ENCODE measurements at regions not wholly inside any gene's neighbourhood (a gene's known extent, or its start where the extent isn't known, plus 50 kb on each side); places are given as distances from the start of the nearest gene placed in this dataset.

DNA sequence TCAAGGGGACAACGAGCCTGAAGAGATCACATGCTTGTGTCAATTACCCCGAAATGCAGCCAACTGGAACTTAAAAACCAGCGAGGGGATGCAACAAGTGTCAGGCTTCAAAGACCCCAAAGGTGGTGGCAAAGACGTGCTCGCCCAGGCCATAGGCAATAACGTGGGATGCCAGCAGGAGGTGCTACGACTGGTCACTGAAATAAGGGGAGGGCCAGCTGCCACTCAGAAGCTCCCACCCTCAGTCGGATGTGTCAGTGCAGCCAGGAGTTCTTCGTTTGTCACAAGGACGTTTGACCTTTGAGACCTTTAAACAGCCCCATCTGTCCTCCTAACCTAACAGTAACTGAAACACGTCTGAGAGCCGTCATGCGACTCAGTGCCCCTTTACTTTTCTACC lies 556.8 kb upstream of the PCDH10 start:
- TF ChIP-seq RAD21 (IDR thresholded peaks at IDR 0.05) (no peak), YY1 (IDR thresholded peaks at IDR 0.05) (no peak), TAF1 (conservative IDR thresholded peaks at IDR 0.05) (no peak), JUND (IDR thresholded peaks at IDR 0.05) (no peak), RXRA (IDR thresholded peaks at IDR 0.05) (no peak), GABPA (IDR thresholded peaks at IDR 0.05 in 1 of 2, conservative IDR thresholded peaks at IDR 0.05 in 1 of 2) (no peak), FOXA1 (IDR thresholded peaks at IDR 0.05) (no peak)
- TF ChIP-seq, protein P1, sequence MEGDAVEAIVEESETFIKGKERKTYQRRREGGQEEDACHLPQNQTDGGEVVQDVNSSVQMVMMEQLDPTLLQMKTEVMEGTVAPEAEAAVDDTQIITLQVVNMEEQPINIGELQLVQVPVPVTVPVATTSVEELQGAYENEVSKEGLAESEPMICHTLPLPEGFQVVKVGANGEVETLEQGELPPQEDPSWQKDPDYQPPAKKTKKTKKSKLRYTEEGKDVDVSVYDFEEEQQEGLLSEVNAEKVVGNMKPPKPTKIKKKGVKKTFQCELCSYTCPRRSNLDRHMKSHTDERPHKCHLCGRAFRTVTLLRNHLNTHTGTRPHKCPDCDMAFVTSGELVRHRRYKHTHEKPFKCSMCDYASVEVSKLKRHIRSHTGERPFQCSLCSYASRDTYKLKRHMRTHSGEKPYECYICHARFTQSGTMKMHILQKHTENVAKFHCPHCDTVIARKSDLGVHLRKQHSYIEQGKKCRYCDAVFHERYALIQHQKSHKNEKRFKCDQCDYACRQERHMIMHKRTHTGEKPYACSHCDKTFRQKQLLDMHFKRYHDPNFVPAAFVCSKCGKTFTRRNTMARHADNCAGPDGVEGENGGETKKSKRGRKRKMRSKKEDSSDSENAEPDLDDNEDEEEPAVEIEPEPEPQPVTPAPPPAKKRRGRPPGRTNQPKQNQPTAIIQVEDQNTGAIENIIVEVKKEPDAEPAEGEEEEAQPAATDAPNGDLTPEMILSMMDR (IDR thresholded peaks at IDR 0.05; ENCODE audit: low read depth, low read length, missing input control), result no peak
- TF ChIP-seq, protein P2, sequence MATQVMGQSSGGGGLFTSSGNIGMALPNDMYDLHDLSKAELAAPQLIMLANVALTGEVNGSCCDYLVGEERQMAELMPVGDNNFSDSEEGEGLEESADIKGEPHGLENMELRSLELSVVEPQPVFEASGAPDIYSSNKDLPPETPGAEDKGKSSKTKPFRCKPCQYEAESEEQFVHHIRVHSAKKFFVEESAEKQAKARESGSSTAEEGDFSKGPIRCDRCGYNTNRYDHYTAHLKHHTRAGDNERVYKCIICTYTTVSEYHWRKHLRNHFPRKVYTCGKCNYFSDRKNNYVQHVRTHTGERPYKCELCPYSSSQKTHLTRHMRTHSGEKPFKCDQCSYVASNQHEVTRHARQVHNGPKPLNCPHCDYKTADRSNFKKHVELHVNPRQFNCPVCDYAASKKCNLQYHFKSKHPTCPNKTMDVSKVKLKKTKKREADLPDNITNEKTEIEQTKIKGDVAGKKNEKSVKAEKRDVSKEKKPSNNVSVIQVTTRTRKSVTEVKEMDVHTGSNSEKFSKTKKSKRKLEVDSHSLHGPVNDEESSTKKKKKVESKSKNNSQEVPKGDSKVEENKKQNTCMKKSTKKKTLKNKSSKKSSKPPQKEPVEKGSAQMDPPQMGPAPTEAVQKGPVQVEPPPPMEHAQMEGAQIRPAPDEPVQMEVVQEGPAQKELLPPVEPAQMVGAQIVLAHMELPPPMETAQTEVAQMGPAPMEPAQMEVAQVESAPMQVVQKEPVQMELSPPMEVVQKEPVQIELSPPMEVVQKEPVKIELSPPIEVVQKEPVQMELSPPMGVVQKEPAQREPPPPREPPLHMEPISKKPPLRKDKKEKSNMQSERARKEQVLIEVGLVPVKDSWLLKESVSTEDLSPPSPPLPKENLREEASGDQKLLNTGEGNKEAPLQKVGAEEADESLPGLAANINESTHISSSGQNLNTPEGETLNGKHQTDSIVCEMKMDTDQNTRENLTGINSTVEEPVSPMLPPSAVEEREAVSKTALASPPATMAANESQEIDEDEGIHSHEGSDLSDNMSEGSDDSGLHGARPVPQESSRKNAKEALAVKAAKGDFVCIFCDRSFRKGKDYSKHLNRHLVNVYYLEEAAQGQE (IDR thresholded peaks at IDR 0.05), result no peak
- TF ChIP-seq, protein P3, sequence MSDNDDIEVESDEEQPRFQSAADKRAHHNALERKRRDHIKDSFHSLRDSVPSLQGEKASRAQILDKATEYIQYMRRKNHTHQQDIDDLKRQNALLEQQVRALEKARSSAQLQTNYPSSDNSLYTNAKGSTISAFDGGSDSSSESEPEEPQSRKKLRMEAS (IDR thresholded peaks at IDR 0.05), result no peak
- TF ChIP-seq, protein P4, sequence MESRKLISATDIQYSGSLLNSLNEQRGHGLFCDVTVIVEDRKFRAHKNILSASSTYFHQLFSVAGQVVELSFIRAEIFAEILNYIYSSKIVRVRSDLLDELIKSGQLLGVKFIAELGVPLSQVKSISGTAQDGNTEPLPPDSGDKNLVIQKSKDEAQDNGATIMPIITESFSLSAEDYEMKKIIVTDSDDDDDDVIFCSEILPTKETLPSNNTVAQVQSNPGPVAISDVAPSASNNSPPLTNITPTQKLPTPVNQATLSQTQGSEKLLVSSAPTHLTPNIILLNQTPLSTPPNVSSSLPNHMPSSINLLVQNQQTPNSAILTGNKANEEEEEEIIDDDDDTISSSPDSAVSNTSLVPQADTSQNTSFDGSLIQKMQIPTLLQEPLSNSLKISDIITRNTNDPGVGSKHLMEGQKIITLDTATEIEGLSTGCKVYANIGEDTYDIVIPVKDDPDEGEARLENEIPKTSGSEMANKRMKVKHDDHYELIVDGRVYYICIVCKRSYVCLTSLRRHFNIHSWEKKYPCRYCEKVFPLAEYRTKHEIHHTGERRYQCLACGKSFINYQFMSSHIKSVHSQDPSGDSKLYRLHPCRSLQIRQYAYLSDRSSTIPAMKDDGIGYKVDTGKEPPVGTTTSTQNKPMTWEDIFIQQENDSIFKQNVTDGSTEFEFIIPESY (IDR thresholded peaks at IDR 0.05), result no peak

Data from liver (tissue), 3 donors.